ENCODE measurements at regions not wholly inside any gene's neighbourhood (a gene's known extent, or its start where the extent isn't known, plus 50 kb on each side); places are given as distances from the start of the nearest gene placed in this dataset.

DNA sequence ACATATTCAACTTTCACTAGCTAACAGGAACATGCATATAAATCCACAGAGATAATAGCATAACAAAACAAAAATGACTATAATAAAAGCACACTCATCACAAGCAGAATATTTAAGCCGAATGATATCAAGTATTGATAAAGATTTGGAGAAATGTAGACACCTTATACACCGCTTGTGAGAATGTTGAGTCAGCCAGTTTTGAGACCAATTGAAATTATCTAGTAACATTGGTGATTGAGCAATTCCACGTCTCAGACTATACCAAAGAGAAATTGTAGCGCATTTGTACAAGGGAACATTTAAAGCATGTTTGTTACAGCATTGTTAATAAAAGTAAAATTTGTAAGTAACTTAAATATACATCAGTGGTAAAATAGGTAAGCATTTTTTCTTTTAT is 402.9 kb upstream of the FIGN start:
- TF ChIP-seq, protein P1, sequence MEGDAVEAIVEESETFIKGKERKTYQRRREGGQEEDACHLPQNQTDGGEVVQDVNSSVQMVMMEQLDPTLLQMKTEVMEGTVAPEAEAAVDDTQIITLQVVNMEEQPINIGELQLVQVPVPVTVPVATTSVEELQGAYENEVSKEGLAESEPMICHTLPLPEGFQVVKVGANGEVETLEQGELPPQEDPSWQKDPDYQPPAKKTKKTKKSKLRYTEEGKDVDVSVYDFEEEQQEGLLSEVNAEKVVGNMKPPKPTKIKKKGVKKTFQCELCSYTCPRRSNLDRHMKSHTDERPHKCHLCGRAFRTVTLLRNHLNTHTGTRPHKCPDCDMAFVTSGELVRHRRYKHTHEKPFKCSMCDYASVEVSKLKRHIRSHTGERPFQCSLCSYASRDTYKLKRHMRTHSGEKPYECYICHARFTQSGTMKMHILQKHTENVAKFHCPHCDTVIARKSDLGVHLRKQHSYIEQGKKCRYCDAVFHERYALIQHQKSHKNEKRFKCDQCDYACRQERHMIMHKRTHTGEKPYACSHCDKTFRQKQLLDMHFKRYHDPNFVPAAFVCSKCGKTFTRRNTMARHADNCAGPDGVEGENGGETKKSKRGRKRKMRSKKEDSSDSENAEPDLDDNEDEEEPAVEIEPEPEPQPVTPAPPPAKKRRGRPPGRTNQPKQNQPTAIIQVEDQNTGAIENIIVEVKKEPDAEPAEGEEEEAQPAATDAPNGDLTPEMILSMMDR (IDR thresholded peaks at IDR 0.05): no peak
- no peak for TF ChIP-seq POLR2A (IDR thresholded peaks at IDR 0.05)
